Stimulated activated CD4-positive, alpha-beta T cell treated with anti-CD3 and anti-CD28 coated beads, Interleukin-15, amount 100 ng/mL, for 48 hours (primary cell): ENCODE measurements at regions not wholly inside any gene's neighbourhood (a gene's known extent, or its start where the extent isn't known, plus 50 kb on each side); places are given as distances from the start of the nearest gene placed in this dataset.

ENCODE experiments used
- DNase-seq, 2 donors: peaks; one replicate each; pipeline ENCODE4 v3.0.0-alpha.2; 2020; ENCODE audit warnings: low read depth in 2 of 2

- DNase-seq: no peak
Measured at GRCh38 chr4:180792541-180792940, 1450.7 kb upstream of the TENM3 start.

- DNase-seq: no peak
Measured at GRCh38 chr4:180794333-180794732, 1448.9 kb upstream of the TENM3 start.

DNA sequence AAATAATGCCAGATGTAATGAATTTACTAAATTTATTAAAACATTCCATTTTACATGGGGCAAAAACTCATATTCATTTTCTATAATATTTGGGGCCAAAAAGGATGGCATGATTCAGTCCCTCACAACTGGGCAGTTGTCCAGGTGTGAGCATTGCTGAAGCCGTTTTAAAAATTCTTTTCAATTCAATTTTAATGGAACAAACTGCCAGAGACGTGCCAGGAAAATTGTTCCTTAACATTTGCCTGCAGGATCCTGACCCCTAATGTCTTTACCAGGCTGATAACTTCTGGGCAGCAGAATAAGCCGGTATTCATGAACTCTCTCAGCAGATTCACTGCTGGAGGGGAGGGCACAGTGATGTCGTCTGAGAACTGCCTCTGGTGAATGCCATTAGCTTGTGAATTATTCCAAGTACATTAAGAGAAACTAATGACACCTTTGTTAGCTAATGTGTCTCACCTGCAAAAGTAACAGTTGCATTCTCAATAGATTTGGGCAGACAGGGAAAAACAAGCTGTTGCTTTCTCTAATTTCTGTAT lies 1445.1 kb upstream of the TENM3 start:
- no peak for DNase-seq

- DNase-seq: no peak
Measured at GRCh38 chr4:180799798-180800197, 1443.4 kb upstream of the TENM3 start.

DNA sequence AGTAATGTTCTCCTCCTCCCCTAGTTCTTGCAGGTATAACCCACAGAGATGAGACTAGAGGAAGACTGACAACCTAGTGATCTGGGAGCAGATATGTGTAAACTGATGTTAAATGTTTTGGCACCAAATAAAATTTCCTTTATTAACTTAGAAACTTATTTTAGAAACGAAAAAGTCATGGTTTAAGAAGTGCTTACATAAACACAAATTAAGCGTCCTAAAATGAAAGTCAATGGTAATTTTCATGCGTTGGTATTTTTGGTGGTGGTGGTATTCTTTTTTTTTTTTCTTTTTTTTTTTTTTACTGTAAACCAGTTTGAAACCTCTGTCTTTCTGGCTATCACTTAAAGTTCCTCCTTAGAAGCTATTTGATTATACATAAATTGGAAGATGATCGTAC lies 1438.1 kb upstream of the TENM3 start:
- DNase-seq: no peak

DNA sequence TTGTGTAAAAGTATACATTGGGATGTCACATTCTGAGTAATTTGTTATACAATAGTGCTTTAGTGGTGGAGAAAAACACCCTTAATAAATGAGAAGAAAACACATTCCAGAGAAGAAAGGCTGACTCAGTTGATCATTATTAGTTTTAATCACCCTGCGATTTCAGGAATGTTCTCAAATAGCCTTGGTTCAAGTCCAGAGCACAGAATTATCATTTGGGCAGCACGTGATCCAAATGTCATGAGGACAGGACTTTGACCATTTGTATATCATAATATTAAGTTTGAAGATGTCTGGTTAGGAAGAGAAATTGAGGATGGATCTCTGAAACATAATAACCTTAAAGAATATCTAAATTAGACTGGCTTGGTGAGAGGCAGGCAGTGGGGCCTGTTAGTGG lies 1434.3 kb upstream of the TENM3 start:
- no peak for DNase-seq

DNA sequence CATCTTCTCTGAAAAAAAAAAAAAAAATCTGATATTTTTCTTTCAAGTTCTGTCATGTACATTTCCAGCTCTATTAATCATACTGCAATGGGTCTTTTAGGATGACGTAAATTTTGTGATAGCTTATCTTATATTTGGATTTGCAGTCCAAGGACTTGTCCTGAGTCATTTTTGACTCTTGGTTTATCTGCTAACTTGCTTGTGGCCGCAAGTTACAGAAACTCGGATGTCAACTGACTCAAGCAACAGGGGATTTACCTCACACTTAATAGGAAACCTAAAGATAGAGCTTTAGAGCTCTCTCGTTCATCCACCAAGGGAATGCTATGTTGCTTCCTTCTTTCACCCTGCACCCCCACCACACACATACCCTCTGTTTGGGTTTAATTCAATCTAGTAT lies 1433.8 kb upstream of the TENM3 start:
- no peak for DNase-seq

DNA sequence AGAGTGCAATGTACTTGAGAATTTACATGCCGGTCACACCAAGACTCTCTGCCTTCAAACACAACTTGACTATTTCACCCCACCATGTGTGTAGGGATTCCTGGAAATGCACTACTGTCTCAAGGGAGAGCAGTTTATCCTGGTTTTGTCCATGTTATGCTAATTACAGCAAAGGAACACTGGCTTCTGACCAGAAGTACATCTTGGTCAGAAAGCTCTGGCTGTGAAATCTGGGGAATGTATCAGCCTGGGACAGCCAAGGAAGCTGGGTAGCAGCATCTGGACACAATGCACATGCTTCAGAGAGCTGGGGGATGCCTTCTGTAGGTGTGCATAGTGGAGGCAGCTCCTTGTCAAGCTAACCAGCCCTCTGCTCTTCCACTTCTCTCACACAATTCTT lies 1432.6 kb upstream of the TENM3 start:
- DNase-seq: no peak

DNA sequence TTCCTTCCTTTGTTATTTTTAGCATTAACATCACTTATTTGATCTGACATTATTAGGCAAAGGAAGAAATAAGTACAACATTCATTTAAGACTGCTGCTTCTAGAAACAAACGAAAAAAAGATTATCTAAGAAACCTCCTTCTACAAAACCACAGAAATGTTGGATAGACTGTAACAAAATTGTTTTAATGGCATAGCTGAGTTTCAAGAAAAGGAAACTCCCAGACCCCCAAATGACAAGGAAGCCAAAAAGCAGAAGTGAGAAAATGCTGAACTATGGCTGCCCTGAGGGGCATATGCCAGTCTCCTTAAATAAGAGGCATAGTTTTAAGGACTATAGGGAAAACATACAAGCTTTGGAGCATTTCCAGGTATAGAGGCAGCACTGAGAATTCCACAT lies 1431.6 kb upstream of the TENM3 start:
- no peak for DNase-seq

DNA sequence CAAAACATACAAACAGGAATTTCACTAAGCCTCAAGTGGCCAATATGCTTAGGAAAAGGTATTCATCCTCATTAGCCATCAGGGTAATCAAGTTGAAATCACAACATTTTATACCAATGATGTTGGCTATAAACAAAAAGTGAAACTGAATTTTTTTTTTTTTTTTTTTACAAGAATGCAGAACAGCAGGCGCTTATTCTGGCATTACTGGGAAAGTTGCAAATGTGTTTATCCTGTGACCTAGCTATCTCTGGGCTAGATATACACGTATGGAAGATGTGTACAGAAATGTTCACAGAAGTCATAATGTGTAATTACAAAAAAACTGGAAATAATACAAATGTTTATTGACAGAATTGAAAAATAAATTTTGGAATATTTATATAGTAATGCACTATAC lies 1430.4 kb upstream of the TENM3 start:
- DNase-seq: no peak

DNA sequence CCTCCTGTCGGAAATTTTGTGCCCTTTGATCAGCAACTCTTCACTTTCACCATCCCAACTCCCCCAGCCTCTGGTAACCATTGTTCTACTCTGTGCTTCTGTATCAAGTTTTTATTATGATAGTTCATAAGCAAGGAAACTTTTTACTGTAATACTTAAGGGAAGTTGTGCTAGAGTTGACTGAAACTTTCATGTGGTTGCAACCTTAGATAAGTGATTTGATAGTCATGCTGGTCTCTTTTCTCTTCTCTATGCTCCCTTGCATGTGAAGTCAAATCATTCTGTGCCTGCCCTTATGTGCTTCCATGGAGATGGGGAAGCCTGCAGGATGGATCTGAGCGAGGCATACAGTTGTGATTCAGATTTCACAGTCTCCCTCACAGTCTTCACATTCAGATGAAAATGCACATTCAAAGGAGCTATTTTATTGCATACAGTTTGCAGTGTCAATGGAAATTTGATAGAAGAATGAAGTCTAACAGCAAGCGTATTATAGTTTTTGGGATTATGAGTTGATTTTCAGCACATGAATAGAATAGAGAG lies 1428.3 kb upstream of the TENM3 start:
- no peak for DNase-seq

DNA sequence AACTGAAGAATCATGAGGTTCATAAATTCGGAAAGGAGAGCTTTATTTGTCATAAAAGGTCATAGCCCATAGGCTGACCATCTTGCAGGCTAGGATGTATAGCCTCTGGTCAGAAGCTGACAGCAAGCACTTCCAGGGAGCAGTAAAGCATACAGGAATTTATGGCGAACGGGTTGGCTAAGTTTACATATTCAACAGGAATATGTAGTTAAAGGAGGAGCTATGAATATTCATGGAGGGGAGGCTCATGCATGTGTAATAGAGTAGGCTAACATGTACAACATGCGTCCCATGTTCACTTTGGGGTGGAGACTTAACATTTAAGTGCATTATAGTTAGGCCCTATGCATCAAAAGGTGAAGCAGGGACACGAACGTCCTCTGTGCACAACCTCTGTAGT lies 1425.7 kb upstream of the TENM3 start:
- no peak for DNase-seq

DNA sequence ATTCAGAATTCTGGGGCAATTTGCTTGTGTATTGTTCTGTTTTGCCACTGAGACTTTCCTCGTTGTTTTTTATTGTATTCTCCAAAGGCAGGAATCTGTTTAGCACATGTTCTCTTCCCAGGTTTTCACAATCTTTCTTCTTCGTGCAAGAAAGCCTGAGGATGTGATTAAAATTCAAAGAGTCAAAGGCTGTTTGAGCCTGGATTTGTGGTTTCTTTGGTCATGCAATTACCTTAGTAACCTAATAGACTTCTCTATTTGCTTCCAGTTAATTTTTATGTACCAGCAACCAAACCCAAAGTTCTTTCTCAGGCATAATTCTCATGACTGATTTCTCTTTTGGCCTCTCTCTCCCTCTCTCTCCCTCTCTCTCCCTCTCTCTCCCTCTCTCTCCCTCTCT lies 1420.1 kb upstream of the TENM3 start:
- DNase-seq: no peak

- DNase-seq: no peak
Measured at GRCh38 chr4:180827232-180828009, 1415.8 kb upstream of the TENM3 start.

DNA sequence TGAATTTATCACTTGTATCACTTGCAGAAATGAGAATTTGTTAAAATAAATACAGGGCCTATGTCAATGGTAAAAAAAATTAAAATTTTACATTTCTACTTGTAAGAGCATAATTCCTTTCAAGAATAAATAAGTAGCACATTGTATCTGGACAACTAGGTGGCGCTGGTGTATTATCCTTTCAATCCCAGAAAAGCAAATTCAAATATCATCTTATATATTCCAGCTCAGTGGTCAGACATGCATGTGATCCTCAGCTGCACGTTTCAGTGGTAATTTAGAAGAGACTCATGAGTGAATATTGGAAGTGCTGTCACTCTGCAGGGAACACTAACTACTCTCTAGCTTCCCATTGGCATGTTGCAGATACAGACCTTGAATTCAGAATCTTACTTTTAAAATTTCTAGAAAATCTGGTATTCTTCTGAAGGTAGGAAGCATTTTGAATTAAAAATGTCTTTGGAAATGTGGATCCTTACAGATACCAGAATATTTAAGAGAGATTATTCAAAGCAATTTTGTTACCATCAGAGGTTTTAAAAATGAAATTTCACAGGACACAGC lies 1414.7 kb upstream of the TENM3 start:
- DNase-seq: no peak

DNA sequence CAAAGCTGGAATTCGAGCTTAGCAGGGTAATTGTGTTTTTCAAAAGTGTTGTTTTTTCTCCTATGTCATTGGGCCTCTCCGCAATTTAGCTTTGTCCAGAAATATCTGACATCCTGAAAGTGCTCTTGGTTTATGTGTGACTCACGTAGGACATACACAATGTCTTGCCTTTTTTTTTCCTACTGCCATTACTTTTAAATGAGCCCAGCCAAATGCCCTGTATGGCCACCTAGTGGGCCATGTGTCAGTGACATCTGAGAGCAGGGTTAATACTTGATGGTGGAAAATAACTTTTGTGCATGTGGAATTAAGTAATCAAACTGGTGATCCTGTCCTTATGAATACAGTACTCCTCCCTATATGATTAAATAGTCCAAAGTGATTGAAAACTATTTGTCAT lies 1411.1 kb upstream of the TENM3 start:
- DNase-seq: no peak

DNA sequence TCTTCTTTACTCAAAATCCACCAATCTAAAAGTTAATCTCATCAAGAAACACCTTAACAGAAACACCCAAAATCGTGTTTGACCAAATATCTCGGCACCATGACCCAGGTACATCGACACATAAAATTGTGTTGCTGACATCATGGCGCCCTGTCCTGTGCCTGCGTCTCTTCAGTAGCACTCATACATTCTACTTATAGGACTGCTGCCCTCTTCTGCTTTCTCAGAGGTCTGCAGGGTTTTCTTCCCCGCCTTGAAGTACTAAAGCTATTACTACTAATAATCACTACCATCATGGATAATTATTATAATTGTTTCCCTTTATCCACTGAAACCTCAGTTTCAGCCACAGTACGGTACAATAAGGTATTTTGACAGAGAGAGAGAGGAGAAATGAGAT lies 1403.1 kb upstream of the TENM3 start:
- no peak for DNase-seq

DNA sequence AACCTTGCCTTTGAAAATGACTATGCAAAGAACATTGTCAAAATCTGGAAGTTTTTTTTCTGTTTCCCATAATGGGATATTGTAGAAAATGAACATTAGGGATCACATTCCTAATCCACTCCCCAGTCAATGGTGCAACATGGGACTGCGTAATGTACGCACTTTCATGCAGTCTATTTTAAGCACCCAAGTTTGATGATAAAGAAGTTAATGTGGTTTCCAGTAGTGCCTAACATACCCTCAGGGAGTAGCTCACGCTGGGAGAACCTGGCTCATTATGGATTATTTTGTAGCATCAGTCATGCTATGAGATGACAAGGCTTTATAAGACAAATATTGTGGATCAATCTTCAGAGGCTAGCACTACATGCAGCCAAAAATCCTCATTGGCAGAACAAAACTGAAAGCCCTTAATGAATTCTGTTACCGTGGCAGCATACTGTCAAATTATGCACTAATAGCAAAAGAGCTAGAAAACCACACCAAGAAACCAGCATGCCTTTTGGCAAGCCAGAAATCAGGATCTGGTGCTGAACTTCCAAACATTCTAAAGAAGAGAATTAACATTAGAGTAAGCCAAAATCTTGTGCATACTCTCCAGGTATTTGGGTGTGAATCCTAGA lies 1392.8 kb upstream of the TENM3 start:
- DNase-seq: no peak

GRCh38 chr4:180852738-180853137 lies 1390.5 kb upstream of the TENM3 start:
- DNase-seq: no peak

- DNase-seq: no peak
Measured at GRCh38 chr4:180855184-180855583, 1388.0 kb upstream of the TENM3 start.

- no peak for DNase-seq
Measured at GRCh38 chr4:180860089-180860720, 1383.0 kb upstream of the TENM3 start.

DNA sequence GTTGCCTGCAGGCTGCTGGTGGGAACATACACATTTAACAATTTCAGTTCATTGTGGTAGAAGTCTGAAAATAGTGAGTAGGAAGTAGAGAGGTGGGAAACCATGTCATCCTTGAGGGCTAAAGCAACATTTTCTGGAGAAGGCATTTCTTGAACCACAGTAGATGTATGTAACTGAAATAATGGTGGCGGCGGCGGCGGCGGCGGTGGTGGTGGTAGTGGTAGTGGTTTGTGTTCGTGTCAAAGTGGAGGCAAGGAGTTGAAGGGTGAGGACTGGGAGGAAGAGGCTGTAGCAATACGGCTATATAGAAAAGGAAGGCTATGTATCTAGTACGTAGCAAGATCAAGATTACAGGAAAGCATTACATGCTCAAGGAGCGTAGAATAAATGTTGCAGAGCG lies 1381.6 kb upstream of the TENM3 start:
- DNase-seq: no peak
